ENCODE measurements at regions not wholly inside any gene's neighbourhood (a gene's known extent, or its start where the extent isn't known, plus 50 kb on each side); places are given as distances from the start of the nearest gene placed in this dataset.

DNA sequence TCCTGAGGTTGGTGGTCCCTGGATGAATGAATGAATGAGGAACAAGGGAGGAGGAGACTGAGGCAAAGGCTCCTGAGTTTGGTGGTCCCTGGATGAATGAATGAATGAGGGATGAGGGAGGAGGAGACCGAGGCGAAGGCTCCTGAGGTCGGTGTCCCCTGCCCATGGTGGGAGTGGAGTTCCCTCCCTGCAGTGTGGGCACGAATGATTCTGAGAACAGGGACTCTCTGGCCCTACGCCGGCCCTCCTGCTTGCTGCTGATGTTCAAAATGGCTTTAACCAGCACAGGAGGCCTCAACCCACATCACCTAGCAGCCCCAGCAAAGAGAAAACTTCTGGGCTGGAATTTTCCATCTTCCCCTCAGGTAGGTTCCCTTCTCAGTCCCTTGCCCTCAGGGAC is 377.8 kb downstream of the IRX2 start:
- Histone ChIP-seq H3K27me3 (ENCODE audit: control insufficient read depth in 2 of 2, insufficient read depth in 1 of 2, low read length in 1 of 2) (no peaks in the 10 kb centered on the region), H3K36me3 (ENCODE audit: control insufficient read depth in 2 of 2, insufficient read depth in 2 of 2, low read length in 1 of 2) (no peaks in the 10 kb centered on the region), H3K4me3 (ENCODE audit: low read length in 2 of 2) (no peak overlapping the region), H3K9me3 (ENCODE audit: control insufficient read depth in 2 of 2, insufficient read depth in 1 of 2, low read length in 1 of 2) (peaks cover 0 to 21% of the 10 kb centered on the region in 2 donors), H3K27ac (ENCODE audit: low read depth in 1 of 2, low read length in 1 of 2) (no peak overlapping the region), H3K4me1 (ENCODE audit: control insufficient read depth in 2 of 2, insufficient read depth in 2 of 2, low read length in 2 of 2) (no peaks in the 10 kb centered on the region)
- WGBS, result 87% methylated on average over 6 of the region's 6 CpGs
- DNase-seq (ENCODE audit: low read depth in 6 of 9, low spot score in 9 of 9), result no peak

DNA sequence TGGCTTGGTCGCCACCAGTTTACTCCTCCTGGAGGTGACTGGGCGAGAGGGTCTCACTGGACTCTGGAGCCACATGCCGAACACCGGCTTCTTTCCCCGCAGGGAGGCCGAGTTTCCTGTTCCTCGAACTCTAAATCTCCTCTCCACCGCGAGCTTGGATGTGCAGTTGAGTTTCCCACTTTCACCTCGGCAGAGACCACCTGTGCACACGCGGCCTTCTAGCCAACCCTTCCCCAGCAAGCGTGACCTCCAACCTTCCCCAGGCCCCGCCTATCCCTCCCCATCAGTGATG is 380.1 kb downstream of the IRX2 start:
- Histone ChIP-seq H3K27me3 (ENCODE audit: control insufficient read depth in 2 of 2, insufficient read depth in 1 of 2, low read length in 1 of 2) (no peaks in the 10 kb centered on the region), H3K36me3 (ENCODE audit: control insufficient read depth in 2 of 2, insufficient read depth in 2 of 2, low read length in 1 of 2) (no peaks in the 10 kb centered on the region), H3K4me1 (ENCODE audit: control insufficient read depth in 2 of 2, insufficient read depth in 2 of 2, low read length in 2 of 2) (no peaks in the 10 kb centered on the region), H3K27ac (ENCODE audit: low read depth in 1 of 2, low read length in 1 of 2) (no peak overlapping the region), H3K9me3 (ENCODE audit: control insufficient read depth in 2 of 2, insufficient read depth in 1 of 2, low read length in 1 of 2) (peaks cover 0 to 26% of the 10 kb centered on the region in 2 donors), H3K4me3 (ENCODE audit: low read length in 2 of 2) (no peak overlapping the region)
- WGBS, result 88% methylated on average over 14 of the region's 14 CpGs
- DNase-seq (ENCODE audit: low read depth in 6 of 9, low spot score in 9 of 9), result no peak

DNA sequence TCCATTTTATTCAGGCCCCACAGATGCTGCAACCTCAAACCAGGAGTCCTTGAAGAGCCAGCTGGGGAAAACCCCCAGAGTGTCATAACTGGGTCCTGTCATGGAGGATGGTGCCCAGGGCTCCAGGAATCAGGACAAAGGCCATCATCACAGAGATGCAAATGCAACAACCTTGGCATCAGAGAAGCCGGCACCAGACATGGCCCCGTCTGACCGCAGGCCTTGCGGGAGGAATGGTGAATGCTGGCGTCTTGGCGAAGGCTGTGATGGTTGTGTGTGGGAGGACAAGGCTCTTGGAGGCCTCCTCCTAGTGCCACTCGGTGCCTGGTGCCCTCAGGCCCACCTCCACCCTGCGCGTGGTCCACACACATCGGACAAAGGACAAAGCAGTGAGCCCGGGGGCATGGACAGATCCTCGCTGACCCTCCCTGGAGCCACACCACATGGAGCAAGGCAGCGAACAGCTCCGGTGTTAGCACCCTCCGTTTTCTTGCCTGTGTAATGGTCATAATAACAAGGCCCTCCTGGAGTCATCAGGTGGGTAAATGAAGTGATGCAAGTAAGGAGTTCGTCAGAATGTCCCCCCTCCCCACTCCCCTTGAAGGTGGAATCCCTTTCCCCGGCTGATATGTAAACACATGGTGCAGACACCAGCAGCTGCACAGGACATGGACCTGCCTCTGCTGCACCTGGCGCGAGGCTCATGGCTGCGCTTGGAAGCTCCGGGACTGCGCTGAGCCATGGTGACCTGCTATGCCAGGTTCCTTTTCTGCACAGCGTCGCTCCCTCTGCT is 380.7 kb downstream of the IRX2 start:
- no peak overlapping the region for H3K27ac ChIP-seq (ENCODE audit: low read depth in 1 of 2, low read length in 1 of 2)
- WGBS, result 92% methylated on average over 24 of the region's 24 CpGs
- peaks cover 0 to 26% of the 10 kb centered on the region in 2 donors for H3K9me3 ChIP-seq (ENCODE audit: control insufficient read depth in 2 of 2, insufficient read depth in 1 of 2, low read length in 1 of 2)
- H3K36me3 ChIP-seq (ENCODE audit: control insufficient read depth in 2 of 2, insufficient read depth in 2 of 2, low read length in 1 of 2), result no peaks in the 10 kb centered on the region
- H3K27me3 ChIP-seq (ENCODE audit: control insufficient read depth in 2 of 2, insufficient read depth in 1 of 2, low read length in 1 of 2), result no peaks in the 10 kb centered on the region
- H3K4me3 ChIP-seq (ENCODE audit: low read length in 2 of 2), result no peak overlapping the region
- no peak for DNase-seq (ENCODE audit: low read depth in 6 of 9, low spot score in 9 of 9)
- no peaks in the 10 kb centered on the region for H3K4me1 ChIP-seq (ENCODE audit: control insufficient read depth in 2 of 2, insufficient read depth in 2 of 2, low read length in 2 of 2)

DNA sequence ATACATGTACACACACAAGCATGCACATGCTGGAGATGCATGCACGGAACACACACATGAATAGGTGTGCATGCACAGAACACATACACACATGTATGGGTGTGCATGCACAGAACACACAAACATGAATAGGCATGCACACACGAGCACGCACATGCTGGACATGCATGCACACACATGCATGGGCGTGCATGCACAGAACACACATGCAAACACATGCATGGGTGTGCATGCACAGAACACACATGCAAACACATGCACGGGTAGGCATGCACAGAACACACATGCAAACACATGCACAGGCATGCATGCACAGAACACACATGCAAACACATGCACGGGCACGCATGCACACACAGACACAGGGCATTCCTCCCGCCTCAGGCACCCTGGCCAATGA is 382.3 kb downstream of the IRX2 start:
- DNase-seq (ENCODE audit: low read depth in 6 of 9, low spot score in 9 of 9), result no peak
- no peak overlapping the region for H3K27ac ChIP-seq (ENCODE audit: low read depth in 1 of 2, low read length in 1 of 2)
- H3K4me3 ChIP-seq (ENCODE audit: low read length in 2 of 2), result no peak overlapping the region
- H3K36me3 ChIP-seq (ENCODE audit: control insufficient read depth in 2 of 2, insufficient read depth in 2 of 2, low read length in 1 of 2), result no peaks in the 10 kb centered on the region
- peaks cover 0 to 32% of the 10 kb centered on the region in 2 donors for H3K9me3 ChIP-seq (ENCODE audit: control insufficient read depth in 2 of 2, insufficient read depth in 1 of 2, low read length in 1 of 2)
- H3K4me1 ChIP-seq (ENCODE audit: control insufficient read depth in 2 of 2, insufficient read depth in 2 of 2, low read length in 2 of 2), result no peaks in the 10 kb centered on the region
- 88% methylated on average over 8 of the region's 8 CpGs for WGBS
- H3K27me3 ChIP-seq (ENCODE audit: control insufficient read depth in 2 of 2, insufficient read depth in 1 of 2, low read length in 1 of 2), result no peaks in the 10 kb centered on the region

DNA sequence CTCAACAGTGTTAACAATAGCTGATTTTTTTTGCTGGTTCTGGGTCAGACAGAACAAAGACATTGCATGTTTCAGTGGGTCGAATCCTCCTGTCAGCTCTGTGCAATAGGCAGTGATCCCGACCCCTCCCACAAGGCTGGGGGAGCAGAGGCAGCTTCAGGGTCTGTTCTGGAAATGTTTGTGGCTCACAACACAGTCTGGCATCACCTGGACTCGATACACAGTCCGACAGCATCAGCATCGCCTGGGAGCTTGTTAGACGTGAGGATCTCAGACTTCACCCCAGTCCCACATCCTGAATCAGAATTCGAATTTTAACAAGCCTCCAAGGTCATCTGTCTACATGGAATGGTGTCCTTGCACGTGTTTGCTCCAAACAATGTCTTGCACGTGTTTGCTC is 384.7 kb downstream of the IRX2 start:
- 78% methylated on average over 9 of the region's 9 CpGs for WGBS

DNA sequence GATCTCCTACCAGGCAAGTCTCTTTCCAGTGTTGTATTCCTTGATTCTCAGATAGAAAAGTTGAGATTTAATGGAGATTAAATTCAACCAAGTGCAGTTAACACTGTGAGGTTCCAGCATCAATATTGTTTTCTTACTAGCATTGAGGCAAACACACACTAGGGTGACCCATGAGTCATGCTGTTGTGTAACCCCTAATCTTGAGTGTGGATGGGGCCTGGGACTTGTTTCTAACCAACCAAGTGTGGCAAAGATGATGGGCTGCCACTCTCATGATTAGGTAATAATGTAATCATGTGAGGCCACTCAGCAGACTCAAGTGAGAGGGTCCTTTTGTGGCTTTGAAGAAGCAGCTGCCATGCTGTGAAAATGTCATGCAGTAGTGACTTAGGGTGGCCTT is 394.2 kb downstream of the IRX2 start:
- no peak for DNase-seq (ENCODE audit: low read depth in 6 of 9, low spot score in 9 of 9)
- Histone ChIP-seq H3K36me3 (ENCODE audit: control insufficient read depth in 2 of 2, insufficient read depth in 2 of 2, low read length in 1 of 2) (no peaks in the 10 kb centered on the region), H3K27me3 (ENCODE audit: control insufficient read depth in 2 of 2, insufficient read depth in 1 of 2, low read length in 1 of 2) (no peaks in the 10 kb centered on the region), H3K4me1 (ENCODE audit: control insufficient read depth in 2 of 2, insufficient read depth in 2 of 2, low read length in 2 of 2) (no peaks in the 10 kb centered on the region), H3K27ac (ENCODE audit: low read depth in 1 of 2, low read length in 1 of 2) (no peak overlapping the region), H3K4me3 (ENCODE audit: low read length in 2 of 2) (no peak overlapping the region), H3K9me3 (ENCODE audit: control insufficient read depth in 2 of 2, insufficient read depth in 1 of 2, low read length in 1 of 2) (no peaks in the 10 kb centered on the region)

More for the DNA sequence above, 384.7 kb downstream of the IRX2 start:
- peaks cover 0 to 29% of the 10 kb centered on the region in 2 donors for H3K9me3 ChIP-seq (ENCODE audit: control insufficient read depth in 2 of 2, insufficient read depth in 1 of 2, low read length in 1 of 2)
- no peaks in the 10 kb centered on the region for H3K36me3 ChIP-seq (ENCODE audit: control insufficient read depth in 2 of 2, insufficient read depth in 2 of 2, low read length in 1 of 2)
- H3K27me3 ChIP-seq (ENCODE audit: control insufficient read depth in 2 of 2, insufficient read depth in 1 of 2, low read length in 1 of 2), result no peaks in the 10 kb centered on the region
- no peak overlapping the region for H3K4me3 ChIP-seq (ENCODE audit: low read length in 2 of 2)
- DNase-seq (ENCODE audit: low read depth in 6 of 9, low spot score in 9 of 9), result no peak
- no peaks in the 10 kb centered on the region for H3K4me1 ChIP-seq (ENCODE audit: control insufficient read depth in 2 of 2, insufficient read depth in 2 of 2, low read length in 2 of 2)
- H3K27ac ChIP-seq (ENCODE audit: low read depth in 1 of 2, low read length in 1 of 2), result no peak overlapping the region

DNA sequence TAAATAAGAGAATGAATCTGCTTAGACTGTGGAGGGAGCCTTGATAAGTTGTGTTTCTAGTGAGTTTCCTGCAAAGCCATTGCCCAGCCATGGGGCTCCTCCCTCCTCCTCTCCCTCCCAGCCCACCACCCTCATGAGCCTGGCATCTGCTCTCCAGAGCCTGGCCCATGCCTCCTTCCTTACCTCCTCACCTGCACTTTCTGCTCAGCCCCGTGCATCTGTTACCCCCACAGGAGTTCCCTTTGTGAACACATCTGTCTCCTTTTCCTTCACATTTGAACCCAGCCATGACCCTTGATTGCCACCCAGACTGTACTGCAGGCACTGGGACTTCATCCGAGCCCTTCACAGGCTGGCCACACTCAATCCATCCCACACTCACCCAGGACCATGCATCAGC is 395.6 kb downstream of the IRX2 start:
- H3K9me3 ChIP-seq (ENCODE audit: control insufficient read depth in 2 of 2, insufficient read depth in 1 of 2, low read length in 1 of 2), result no peaks in the 10 kb centered on the region
- H3K36me3 ChIP-seq (ENCODE audit: control insufficient read depth in 2 of 2, insufficient read depth in 2 of 2, low read length in 1 of 2), result no peaks in the 10 kb centered on the region
- H3K27me3 ChIP-seq (ENCODE audit: control insufficient read depth in 2 of 2, insufficient read depth in 1 of 2, low read length in 1 of 2), result no peaks in the 10 kb centered on the region
- no peaks in the 10 kb centered on the region for H3K4me1 ChIP-seq (ENCODE audit: control insufficient read depth in 2 of 2, insufficient read depth in 2 of 2, low read length in 2 of 2)
- DNase-seq (ENCODE audit: low read depth in 6 of 9, low spot score in 9 of 9), result no peak
- no peak overlapping the region for H3K27ac ChIP-seq (ENCODE audit: low read depth in 1 of 2, low read length in 1 of 2)
- H3K4me3 ChIP-seq (ENCODE audit: low read length in 2 of 2), result no peak overlapping the region
- 80% methylated on average over 2 of the region's 2 CpGs for WGBS

DNA sequence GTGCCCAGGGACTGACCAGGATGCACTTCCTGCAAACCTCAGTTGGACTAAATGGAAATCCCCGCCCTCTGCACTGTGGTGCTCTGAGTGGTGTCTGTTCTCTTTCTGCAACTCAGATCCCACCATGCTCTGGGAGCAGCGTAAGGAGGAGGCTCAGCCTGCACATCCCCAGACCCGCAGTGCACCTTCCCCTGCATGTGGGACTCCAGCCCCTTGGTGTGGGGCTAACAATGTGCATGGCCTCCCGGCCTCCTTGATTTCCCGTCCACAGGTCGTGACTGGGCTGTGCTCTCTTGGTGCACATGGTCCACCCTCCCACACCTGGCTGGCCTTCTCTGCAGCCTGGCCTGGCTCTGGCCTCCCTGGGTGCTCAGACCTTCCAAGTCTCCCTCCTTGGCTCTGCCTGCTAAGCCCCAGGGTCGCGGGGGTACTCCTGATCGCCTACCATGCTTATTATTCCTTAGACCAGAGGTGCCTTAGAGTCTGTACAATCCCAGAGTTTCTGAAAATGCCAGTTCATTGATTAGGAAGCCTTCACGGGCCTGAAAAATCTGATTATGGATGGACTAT is 397.5 kb downstream of the IRX2 start:
- H3K4me1 ChIP-seq (ENCODE audit: control insufficient read depth in 2 of 2, insufficient read depth in 2 of 2, low read length in 2 of 2), result no peaks in the 10 kb centered on the region
- H3K36me3 ChIP-seq (ENCODE audit: control insufficient read depth in 2 of 2, insufficient read depth in 2 of 2, low read length in 1 of 2), result no peaks in the 10 kb centered on the region
- H3K27me3 ChIP-seq (ENCODE audit: control insufficient read depth in 2 of 2, insufficient read depth in 1 of 2, low read length in 1 of 2), result no peaks in the 10 kb centered on the region
- H3K4me3 ChIP-seq (ENCODE audit: low read length in 2 of 2), result no peak overlapping the region
- WGBS, result 94% methylated on average over 10 of the region's 10 CpGs
- DNase-seq (ENCODE audit: low read depth in 6 of 9, low spot score in 9 of 9), result no peak
- no peaks in the 10 kb centered on the region for H3K9me3 ChIP-seq (ENCODE audit: control insufficient read depth in 2 of 2, insufficient read depth in 1 of 2, low read length in 1 of 2)
- H3K27ac ChIP-seq (ENCODE audit: low read depth in 1 of 2, low read length in 1 of 2), result no peak overlapping the region

DNA sequence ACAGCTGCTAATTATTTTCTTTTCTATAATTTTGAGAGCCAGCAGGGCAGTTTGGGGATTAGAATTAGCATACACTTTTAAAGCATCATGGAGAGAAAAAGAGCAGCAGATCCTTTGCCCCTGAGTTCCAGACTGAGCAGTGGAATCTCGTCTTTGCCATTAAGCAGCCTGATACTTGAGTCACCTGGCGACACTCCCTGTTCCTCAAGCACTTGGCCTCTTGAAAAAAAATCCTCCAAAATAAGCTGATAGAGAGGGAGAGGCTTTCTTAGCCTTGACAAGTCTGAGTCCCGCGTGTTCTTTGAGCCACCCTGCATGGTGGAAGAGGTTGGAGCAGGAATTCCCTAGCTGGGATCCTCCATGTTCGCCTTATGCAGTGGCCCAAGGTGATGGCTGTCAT is 398.3 kb downstream of the IRX2 start:
- DNase-seq (ENCODE audit: low read depth in 6 of 9, low spot score in 9 of 9), result no peak
- Histone ChIP-seq H3K36me3 (ENCODE audit: control insufficient read depth in 2 of 2, insufficient read depth in 2 of 2, low read length in 1 of 2) (no peaks in the 10 kb centered on the region), H3K27ac (ENCODE audit: low read depth in 1 of 2, low read length in 1 of 2) (no peak overlapping the region), H3K4me1 (ENCODE audit: control insufficient read depth in 2 of 2, insufficient read depth in 2 of 2, low read length in 2 of 2) (no peaks in the 10 kb centered on the region), H3K9me3 (ENCODE audit: control insufficient read depth in 2 of 2, insufficient read depth in 1 of 2, low read length in 1 of 2) (no peaks in the 10 kb centered on the region), H3K4me3 (ENCODE audit: low read length in 2 of 2) (no peak overlapping the region), H3K27me3 (ENCODE audit: control insufficient read depth in 2 of 2, insufficient read depth in 1 of 2, low read length in 1 of 2) (no peaks in the 10 kb centered on the region)
- 86% methylated on average over 5 of the region's 5 CpGs for WGBS

All from thymus (tissue), 11 donors.